Fibroblast of the aortic adventitia (primary cell): ENCODE measurements at regions not wholly inside any gene's neighbourhood (a gene's known extent, or its start where the extent isn't known, plus 50 kb on each side); places are given as distances from the start of the nearest gene placed in this dataset.

Experiments used
- DNase-seq: peaks from one replicate; pipeline ENCODE4 v3.0.0-alpha.2; 2010; ENCODE audit warnings: low read depth
- H3K4me3 ChIP-seq: 2 replicates; pipeline ENCODE4 v1.5.1; 2011; ENCODE audit warnings: low read depth, mild to moderate bottlenecking, control low read depth, low read length, moderate library complexity
- CTCF ChIP-seq: IDR thresholded peaks from 2 replicates; pipeline ENCODE4 v1.5.1; 2011; ENCODE audit warnings: mild to moderate bottlenecking, low read length, control low read depth, inconsistent platforms; ENCODE audit not compliant: insufficient read depth

- no peak for TF ChIP-seq CTCF
- H3K4me3 ChIP-seq, result no peak overlapping the region
- no peak for DNase-seq
These were observed 795.2 kb downstream of the SLC16A7 start for GRCh38 chr12:60391051-60391450.

GRCh38 chr12:60391791-60392190 lies 796.0 kb downstream of the SLC16A7 start:
- DNase-seq, result no peak
- no peak for TF ChIP-seq CTCF
- H3K4me3 ChIP-seq, result no peak overlapping the region

GRCh38 chr12:60393093-60393492 lies 797.3 kb downstream of the SLC16A7 start:
- H3K4me3 ChIP-seq, result no peak overlapping the region
- no peak for DNase-seq
- TF ChIP-seq CTCF, result no peak

GRCh38 chr12:60394665-60395064 lies 798.8 kb downstream of the SLC16A7 start:
- DNase-seq, result peak; percentile 51
- TF ChIP-seq CTCF, result no peak
- H3K4me3 ChIP-seq, result no peak overlapping the region

GRCh38 chr12:60398547-60398946 lies 802.7 kb downstream of the SLC16A7 start:
- DNase-seq, result no peak
- TF ChIP-seq CTCF, result no peak

GRCh38 chr12:60399064-60399463 lies 803.2 kb downstream of the SLC16A7 start:
- no peak for TF ChIP-seq CTCF
- DNase-seq, result no peak
- H3K4me3 ChIP-seq, result no peak overlapping the region

More at GRCh38 chr12:60398547-60398946, 802.7 kb downstream of the SLC16A7 start:
- no peak overlapping the region for H3K4me3 ChIP-seq

- H3K4me3 ChIP-seq, result no peak overlapping the region
- no peak for DNase-seq
- TF ChIP-seq CTCF, result no peak
These were observed 807.2 kb downstream of the SLC16A7 start for GRCh38 chr12:60402996-60403395.
